GM12873 (cell line): ENCODE measurements at regions not wholly inside any gene's neighbourhood (a gene's known extent, or its start where the extent isn't known, plus 50 kb on each side); places are given as distances from the start of the nearest gene placed in this dataset.

Source experiments
- CTCF ChIP-seq: IDR thresholded peaks from 2 replicates; pipeline ENCODE4 v1.5.1; 2012; ENCODE audit warnings: low read depth, mild to moderate bottlenecking, moderate library complexity, low read length, control low read depth; ENCODE audit not compliant: insufficient read depth; ENCODE audit errors: missing control alignments

GRCh38 chr1:213898684-213899083, 89.1 kb upstream of the PROX1 start:
- TF ChIP-seq CTCF = no peak

GRCh38 chr1:213899413-213899812, 88.4 kb upstream of the PROX1 start:
- no peak for TF ChIP-seq CTCF

GRCh38 chr1:213905344-213905743, 82.4 kb upstream of the PROX1 start:
- no peak for TF ChIP-seq CTCF

GRCh38 chr1:213908521-213908920, 79.3 kb upstream of the PROX1 start:
- no peak for TF ChIP-seq CTCF

GRCh38 chr1:213914392-213914791, 73.4 kb upstream of the PROX1 start:
- no peak for TF ChIP-seq CTCF

GRCh38 chr1:213921311-213921710, 66.5 kb upstream of the PROX1 start:
- TF ChIP-seq CTCF = no peak

- no peak for TF ChIP-seq CTCF
Observed at GRCh38 chr1:213921712-213922111, 66.1 kb upstream of the PROX1 start.
